ENCODE measurements at regions not wholly inside any gene's neighbourhood (a gene's known extent, or its start where the extent isn't known, plus 50 kb on each side); places are given as distances from the start of the nearest gene placed in this dataset.
"Not testable (repeated sequence)": the region's sequence is repeated elsewhere in the genome, so short reads cannot be mapped to it uniquely, and the experiment has no call there.

DNA sequence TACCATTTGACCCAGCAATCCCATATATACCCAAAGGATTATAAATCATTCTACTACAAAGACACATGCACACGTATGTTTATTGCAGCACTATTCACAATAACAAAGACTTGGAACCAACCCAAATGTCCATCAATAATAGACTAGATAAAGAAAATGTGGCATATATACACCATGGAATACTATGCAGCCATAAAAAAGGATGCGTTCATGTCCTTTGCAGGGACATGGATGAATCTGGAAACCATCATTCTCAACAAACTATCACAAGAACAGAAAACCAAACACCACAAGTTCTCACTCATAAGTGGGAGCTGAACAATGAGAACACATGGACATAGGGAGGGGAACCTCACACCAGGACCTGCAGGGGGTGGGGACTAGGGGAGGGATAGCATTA lies 130.6 kb upstream of the DUSP22 start:
- not testable (repeated sequence) for H3K4me1 ChIP-seq (ENCODE audit: control insufficient read depth in 3 of 3, insufficient read depth in 3 of 3, low read length in 3 of 3); H3K36me3 ChIP-seq (ENCODE audit: control insufficient read depth in 3 of 3, insufficient read depth in 3 of 3, low read length in 3 of 3); H3K9ac ChIP-seq (ENCODE audit: low read depth in 1 of 3, low read length in 3 of 3); H3K4me3 ChIP-seq (ENCODE audit: low read length in 3 of 3); H3K9me3 ChIP-seq (ENCODE audit: control insufficient read depth in 3 of 3, low read length in 3 of 3); H3K27ac ChIP-seq (ENCODE audit: low read depth, low read length); H3K27me3 ChIP-seq (ENCODE audit: control insufficient read depth in 3 of 3, insufficient read depth in 3 of 3, low read length in 3 of 3)

- Histone ChIP-seq H3K9me3 (ENCODE audit: control insufficient read depth in 3 of 3, low read length in 3 of 3) (no peaks in the 10 kb centered on the region), H3K4me1 (ENCODE audit: control insufficient read depth in 3 of 3, insufficient read depth in 3 of 3, low read length in 3 of 3) (no peaks in the 10 kb centered on the region), H3K4me3 (ENCODE audit: low read length in 3 of 3) (no peak overlapping the region), H3K27ac (ENCODE audit: low read depth, low read length) (no peak overlapping the region), H3K27me3 (ENCODE audit: control insufficient read depth in 3 of 3, insufficient read depth in 3 of 3, low read length in 3 of 3) (no peaks in the 10 kb centered on the region), H3K36me3 (ENCODE audit: control insufficient read depth in 3 of 3, insufficient read depth in 3 of 3, low read length in 3 of 3) (no peaks in the 10 kb centered on the region), H3K9ac (ENCODE audit: low read depth in 1 of 3, low read length in 3 of 3) (no peak overlapping the region)
Observed at GRCh38 chr6:164720-165119, 127.6 kb upstream of the DUSP22 start.

- no peak overlapping the region for H3K27ac ChIP-seq (ENCODE audit: low read depth, low read length)
- H3K9ac ChIP-seq (ENCODE audit: low read depth in 1 of 3, low read length in 3 of 3): no peak overlapping the region
- no peaks in the 10 kb centered on the region for H3K36me3 ChIP-seq (ENCODE audit: control insufficient read depth in 3 of 3, insufficient read depth in 3 of 3, low read length in 3 of 3)
- H3K27me3 ChIP-seq (ENCODE audit: control insufficient read depth in 3 of 3, insufficient read depth in 3 of 3, low read length in 3 of 3): no peaks in the 10 kb centered on the region
- no peaks in the 10 kb centered on the region for H3K4me1 ChIP-seq (ENCODE audit: control insufficient read depth in 3 of 3, insufficient read depth in 3 of 3, low read length in 3 of 3)
- H3K9me3 ChIP-seq (ENCODE audit: control insufficient read depth in 3 of 3, low read length in 3 of 3): no peaks in the 10 kb centered on the region
- H3K4me3 ChIP-seq (ENCODE audit: low read length in 3 of 3): no peak overlapping the region
Observed at GRCh38 chr6:165263-165662, 127.0 kb upstream of the DUSP22 start.

DNA sequence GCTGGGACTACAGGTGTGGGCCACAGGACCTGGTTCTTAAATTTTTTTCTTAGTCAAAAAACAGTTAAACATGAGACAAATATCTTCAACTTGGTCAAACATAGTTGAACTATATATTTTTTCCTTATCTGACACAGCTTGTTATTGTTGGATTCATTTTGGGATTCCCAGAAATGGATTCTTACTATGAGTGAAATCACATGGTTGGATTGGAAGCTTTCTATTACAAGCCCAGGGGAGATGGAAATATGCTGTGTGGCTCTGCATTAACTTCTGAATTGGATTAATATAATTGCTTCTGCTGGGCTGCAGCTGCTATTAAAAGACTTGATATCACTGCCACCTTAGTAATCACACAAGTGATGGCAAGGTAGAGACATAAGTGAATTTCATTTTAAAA lies 126.4 kb upstream of the DUSP22 start:
- Histone ChIP-seq H3K27me3 (ENCODE audit: control insufficient read depth in 3 of 3, insufficient read depth in 3 of 3, low read length in 3 of 3) (no peaks in the 10 kb centered on the region), H3K4me3 (ENCODE audit: low read length in 3 of 3) (no peak overlapping the region), H3K36me3 (ENCODE audit: control insufficient read depth in 3 of 3, insufficient read depth in 3 of 3, low read length in 3 of 3) (no peaks in the 10 kb centered on the region), H3K9ac (ENCODE audit: low read depth in 1 of 3, low read length in 3 of 3) (no peak overlapping the region), H3K27ac (ENCODE audit: low read depth, low read length) (no peak overlapping the region), H3K9me3 (ENCODE audit: control insufficient read depth in 3 of 3, low read length in 3 of 3) (no peaks in the 10 kb centered on the region), H3K4me1 (ENCODE audit: control insufficient read depth in 3 of 3, insufficient read depth in 3 of 3, low read length in 3 of 3) (no peaks in the 10 kb centered on the region)

DNA sequence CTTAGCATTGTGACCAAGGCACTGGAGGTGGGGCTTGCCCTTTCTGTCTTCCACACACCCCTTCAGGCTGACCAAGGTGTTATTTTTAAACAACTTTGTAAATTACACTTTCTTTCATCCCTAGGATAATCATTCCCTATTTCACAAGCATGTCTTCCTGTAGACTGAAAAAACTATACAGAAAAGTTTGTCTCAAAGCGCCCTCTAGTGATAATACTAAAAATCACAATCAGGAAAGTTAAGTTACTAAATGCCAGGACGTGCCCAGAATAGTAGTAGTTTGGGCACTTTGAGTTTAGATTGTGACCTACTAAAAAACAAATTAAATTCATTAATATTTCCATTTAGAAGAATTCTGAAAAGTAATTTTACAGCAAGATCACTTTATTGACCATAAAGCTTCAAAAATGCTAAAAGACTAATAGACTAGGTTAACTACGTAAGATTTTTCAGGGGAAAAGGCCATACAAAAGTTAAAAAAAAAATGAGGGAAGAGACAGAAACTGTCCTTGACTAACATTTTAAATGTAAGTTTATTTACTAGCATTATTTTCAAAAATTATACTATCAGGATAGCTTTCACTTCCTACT lies 123.3 kb upstream of the DUSP22 start:
- H3K9ac ChIP-seq (ENCODE audit: low read depth in 1 of 3, low read length in 3 of 3): no peak overlapping the region
- no peak overlapping the region for H3K27ac ChIP-seq (ENCODE audit: low read depth, low read length)
- H3K36me3 ChIP-seq (ENCODE audit: control insufficient read depth in 3 of 3, insufficient read depth in 3 of 3, low read length in 3 of 3): no peaks in the 10 kb centered on the region
- H3K4me3 ChIP-seq (ENCODE audit: low read length in 3 of 3): no peak overlapping the region
- no peaks in the 10 kb centered on the region for H3K27me3 ChIP-seq (ENCODE audit: control insufficient read depth in 3 of 3, insufficient read depth in 3 of 3, low read length in 3 of 3)
- no peaks in the 10 kb centered on the region for H3K4me1 ChIP-seq (ENCODE audit: control insufficient read depth in 3 of 3, insufficient read depth in 3 of 3, low read length in 3 of 3)
- H3K9me3 ChIP-seq (ENCODE audit: control insufficient read depth in 3 of 3, low read length in 3 of 3): no peaks in the 10 kb centered on the region

GRCh38 chr6:174036-174435 lies 118.3 kb upstream of the DUSP22 start:
- Histone ChIP-seq H3K4me1 (ENCODE audit: control insufficient read depth in 3 of 3, insufficient read depth in 3 of 3, low read length in 3 of 3) (no peaks in the 10 kb centered on the region), H3K36me3 (ENCODE audit: control insufficient read depth in 3 of 3, insufficient read depth in 3 of 3, low read length in 3 of 3) (no peaks in the 10 kb centered on the region), H3K9ac (ENCODE audit: low read depth in 1 of 3, low read length in 3 of 3) (no peak overlapping the region), H3K27me3 (ENCODE audit: control insufficient read depth in 3 of 3, insufficient read depth in 3 of 3, low read length in 3 of 3) (peaks cover 0 to 7% (median 0%) of the 10 kb centered on the region in 3 donors), H3K27ac (ENCODE audit: low read depth, low read length) (no peak overlapping the region), H3K9me3 (ENCODE audit: control insufficient read depth in 3 of 3, low read length in 3 of 3) (no peaks in the 10 kb centered on the region), H3K4me3 (ENCODE audit: low read length in 3 of 3) (no peak overlapping the region)

- H3K4me3 ChIP-seq (ENCODE audit: low read length in 3 of 3): no peak overlapping the region
- H3K36me3 ChIP-seq (ENCODE audit: control insufficient read depth in 3 of 3, insufficient read depth in 3 of 3, low read length in 3 of 3): no peaks in the 10 kb centered on the region
- H3K9ac ChIP-seq (ENCODE audit: low read depth in 1 of 3, low read length in 3 of 3): no peak overlapping the region
- H3K27ac ChIP-seq (ENCODE audit: low read depth, low read length): no peak overlapping the region
- H3K4me1 ChIP-seq (ENCODE audit: control insufficient read depth in 3 of 3, insufficient read depth in 3 of 3, low read length in 3 of 3): no peaks in the 10 kb centered on the region
- H3K9me3 ChIP-seq (ENCODE audit: control insufficient read depth in 3 of 3, low read length in 3 of 3): no peaks in the 10 kb centered on the region
- H3K27me3 ChIP-seq (ENCODE audit: control insufficient read depth in 3 of 3, insufficient read depth in 3 of 3, low read length in 3 of 3): peaks cover 0 to 7% (median 3%) of the 10 kb centered on the region in 3 donors
Observed at GRCh38 chr6:175680-176079, 116.6 kb upstream of the DUSP22 start.

DNA sequence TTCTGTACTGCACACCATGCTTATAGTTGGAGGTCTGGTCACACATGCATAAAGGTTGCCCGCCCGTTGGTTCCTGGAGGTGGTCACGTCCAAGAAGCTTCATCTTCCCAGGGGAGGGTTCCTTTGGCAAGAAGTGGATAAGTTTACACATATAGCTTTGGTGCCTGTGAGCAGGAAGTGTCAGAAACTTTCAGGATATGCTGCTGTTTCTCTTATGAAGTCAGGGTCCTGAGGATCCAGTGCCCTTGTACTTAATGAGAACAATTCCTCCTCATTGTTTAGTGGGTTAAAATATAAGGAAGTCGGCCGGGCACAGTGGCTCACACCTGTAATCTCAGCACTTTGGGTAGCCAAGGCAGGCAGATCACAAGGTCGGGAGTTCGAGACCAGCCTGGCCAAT lies 115.5 kb upstream of the DUSP22 start:
- Histone ChIP-seq H3K4me3 (ENCODE audit: low read length in 3 of 3) (no peak overlapping the region), H3K9ac (ENCODE audit: low read depth in 1 of 3, low read length in 3 of 3) (no peak overlapping the region), H3K9me3 (ENCODE audit: control insufficient read depth in 3 of 3, low read length in 3 of 3) (no peaks in the 10 kb centered on the region), H3K27ac (ENCODE audit: low read depth, low read length) (no peak overlapping the region), H3K4me1 (ENCODE audit: control insufficient read depth in 3 of 3, insufficient read depth in 3 of 3, low read length in 3 of 3) (no peaks in the 10 kb centered on the region), H3K27me3 (ENCODE audit: control insufficient read depth in 3 of 3, insufficient read depth in 3 of 3, low read length in 3 of 3) (peaks cover 0 to 7% (median 4%) of the 10 kb centered on the region in 3 donors), H3K36me3 (ENCODE audit: control insufficient read depth in 3 of 3, insufficient read depth in 3 of 3, low read length in 3 of 3) (no peaks in the 10 kb centered on the region)

DNA sequence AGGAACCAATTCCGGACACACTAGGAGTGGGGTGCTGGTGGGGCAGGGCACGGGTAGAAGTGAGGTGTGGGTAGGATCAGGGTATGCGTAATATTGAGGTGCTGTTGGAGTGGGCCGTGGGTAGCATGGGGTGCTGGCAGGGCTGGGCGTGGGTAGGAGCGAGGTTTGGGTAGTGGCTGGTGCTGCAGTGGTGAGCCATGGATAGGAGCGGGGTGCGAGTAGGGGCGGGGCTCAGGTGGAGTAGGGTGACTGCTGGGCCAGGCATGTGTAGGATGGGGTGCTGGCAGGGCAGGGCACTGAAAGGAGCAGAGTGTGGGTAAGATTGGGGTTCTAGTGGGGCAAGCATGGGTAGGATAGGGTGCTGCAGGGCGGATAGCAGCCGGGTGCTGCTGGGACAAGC lies 114.2 kb upstream of the DUSP22 start:
- Histone ChIP-seq H3K27ac (ENCODE audit: low read depth, low read length) (no peak overlapping the region), H3K36me3 (ENCODE audit: control insufficient read depth in 3 of 3, insufficient read depth in 3 of 3, low read length in 3 of 3) (no peaks in the 10 kb centered on the region), H3K27me3 (ENCODE audit: control insufficient read depth in 3 of 3, insufficient read depth in 3 of 3, low read length in 3 of 3) (peaks cover 0 to 7% (median 4%) of the 10 kb centered on the region in 3 donors), H3K4me3 (ENCODE audit: low read length in 3 of 3) (no peak overlapping the region), H3K9me3 (ENCODE audit: control insufficient read depth in 3 of 3, low read length in 3 of 3) (no peaks in the 10 kb centered on the region), H3K9ac (ENCODE audit: low read depth in 1 of 3, low read length in 3 of 3) (no peak overlapping the region), H3K4me1 (ENCODE audit: control insufficient read depth in 3 of 3, insufficient read depth in 3 of 3, low read length in 3 of 3) (no peaks in the 10 kb centered on the region)

DNA sequence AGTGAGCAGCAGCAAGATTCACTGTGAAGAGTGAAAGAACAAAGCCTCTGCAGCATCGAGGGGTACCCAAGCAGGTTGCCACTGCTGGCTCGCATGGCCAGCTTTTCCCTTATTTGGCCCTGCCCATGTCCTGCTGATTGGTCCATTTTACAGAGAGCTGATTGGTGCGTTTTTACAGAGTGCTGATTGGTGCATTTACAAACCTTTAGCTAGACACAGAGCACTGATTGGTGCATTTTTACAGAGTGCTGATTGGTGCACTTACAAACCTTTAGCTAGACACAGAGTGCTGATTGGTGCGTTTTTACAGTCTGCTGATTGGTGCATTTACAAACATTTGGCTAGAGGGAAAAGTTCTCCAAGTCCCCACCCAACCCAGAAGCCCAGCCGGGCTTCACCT lies 113.4 kb upstream of the DUSP22 start:
- H3K9me3 ChIP-seq (ENCODE audit: control insufficient read depth in 3 of 3, low read length in 3 of 3); H3K27ac ChIP-seq (ENCODE audit: low read depth, low read length); H3K27me3 ChIP-seq (ENCODE audit: control insufficient read depth in 3 of 3, insufficient read depth in 3 of 3, low read length in 3 of 3); H3K4me3 ChIP-seq (ENCODE audit: low read length in 3 of 3); H3K9ac ChIP-seq (ENCODE audit: low read depth in 1 of 3, low read length in 3 of 3); H3K36me3 ChIP-seq (ENCODE audit: control insufficient read depth in 3 of 3, insufficient read depth in 3 of 3, low read length in 3 of 3); H3K4me1 ChIP-seq (ENCODE audit: control insufficient read depth in 3 of 3, insufficient read depth in 3 of 3, low read length in 3 of 3): not testable (repeated sequence)
